ENCODE measurements at regions not wholly inside any gene's neighbourhood (a gene's known extent, or its start where the extent isn't known, plus 50 kb on each side); places are given as distances from the start of the nearest gene placed in this dataset.

GRCh38 chr4:173475751-173476150 lies 54.3 kb downstream of the HAND2 start:
- no peak for TF ChIP-seq CTCF (IDR thresholded peaks at IDR 0.05)
- no peak for TF ChIP-seq RCOR1 (IDR thresholded peaks at IDR 0.05; ENCODE audit: low read length)
- TF ChIP-seq NRF1 (IDR thresholded peaks at IDR 0.05; ENCODE audit: low read depth, low read length) = no peak
